SIG-M5 treated with dmso at 0.1 percent for 504 hours (cell line): ENCODE measurements at regions not wholly inside any gene's neighbourhood (a gene's known extent, or its start where the extent isn't known, plus 50 kb on each side); places are given as distances from the start of the nearest gene placed in this dataset.
A peak's percentile ranks its signal among the peaks of the same experiment; 100 is the strongest.
"Not testable (repeated sequence)": the region's sequence is repeated elsewhere in the genome, so short reads cannot be mapped to it uniquely, and the experiment has no call there.

ENCODE experiments used
- DNase-seq: peaks from one replicate; lab custom pipeline; 2025; ENCODE audit not compliant: unreplicated experiment; lab: John Stamatoyannopoulos, UW

DNA sequence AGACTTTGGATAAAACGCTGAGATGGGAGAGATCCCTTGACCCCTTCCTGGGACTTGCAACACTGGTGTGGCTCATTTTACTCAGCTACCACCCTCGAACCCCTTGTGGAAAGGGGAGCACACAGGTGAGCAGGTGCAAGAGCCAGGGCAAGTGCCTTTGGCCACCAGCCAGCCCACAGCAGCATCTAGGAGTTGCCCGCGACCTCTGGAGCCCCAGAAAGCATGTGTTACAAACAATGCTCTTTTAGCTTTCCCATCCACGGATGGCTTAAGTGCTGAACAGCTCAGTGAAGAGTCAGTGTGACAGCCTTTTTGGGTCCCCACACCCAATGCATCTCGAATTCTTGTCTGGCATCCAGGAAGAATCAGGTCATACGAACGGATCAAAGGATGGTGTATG lies 197.8 kb downstream of the MEMO1 start:
- no peak for DNase-seq

DNA sequence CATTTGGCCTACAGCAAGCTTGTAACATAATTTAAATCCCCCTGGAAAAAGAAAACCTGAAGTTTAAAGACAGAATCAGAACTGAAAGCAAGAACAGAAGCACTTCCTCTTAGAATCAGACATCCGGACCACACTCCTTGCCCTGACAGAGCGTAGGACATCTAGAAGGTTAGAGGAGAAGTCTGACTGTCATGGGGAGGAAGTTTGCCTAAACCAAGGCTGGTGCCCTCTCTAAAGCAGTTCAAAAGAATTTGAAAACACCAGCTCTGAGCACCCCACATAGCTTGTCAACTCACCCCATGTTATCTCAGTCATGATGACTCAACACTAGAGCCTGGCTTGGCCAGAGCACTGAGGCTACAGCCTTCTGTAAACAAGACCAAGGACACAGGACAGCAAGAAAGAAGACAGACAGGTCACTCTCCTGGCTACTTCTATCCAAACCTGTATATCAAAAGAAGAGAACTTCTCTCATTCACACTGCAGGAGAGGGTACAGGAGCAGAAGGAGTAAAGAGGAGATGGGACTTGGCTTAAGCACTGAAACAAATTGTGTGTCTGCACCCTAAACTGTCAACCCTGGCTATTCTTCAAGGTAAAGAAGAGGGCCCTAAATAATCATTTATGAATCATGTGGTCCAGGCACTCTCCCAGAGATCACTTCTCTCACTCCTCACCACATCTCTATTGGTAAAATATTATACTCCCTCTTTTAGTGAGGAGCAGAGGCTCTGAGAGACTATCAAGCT lies 198.6 kb downstream of the MEMO1 start:
- peak; percentile 88 for DNase-seq

GRCh38 chr2:31811482-31811881 lies 199.3 kb downstream of the MEMO1 start:
- no peak for DNase-seq

DNA sequence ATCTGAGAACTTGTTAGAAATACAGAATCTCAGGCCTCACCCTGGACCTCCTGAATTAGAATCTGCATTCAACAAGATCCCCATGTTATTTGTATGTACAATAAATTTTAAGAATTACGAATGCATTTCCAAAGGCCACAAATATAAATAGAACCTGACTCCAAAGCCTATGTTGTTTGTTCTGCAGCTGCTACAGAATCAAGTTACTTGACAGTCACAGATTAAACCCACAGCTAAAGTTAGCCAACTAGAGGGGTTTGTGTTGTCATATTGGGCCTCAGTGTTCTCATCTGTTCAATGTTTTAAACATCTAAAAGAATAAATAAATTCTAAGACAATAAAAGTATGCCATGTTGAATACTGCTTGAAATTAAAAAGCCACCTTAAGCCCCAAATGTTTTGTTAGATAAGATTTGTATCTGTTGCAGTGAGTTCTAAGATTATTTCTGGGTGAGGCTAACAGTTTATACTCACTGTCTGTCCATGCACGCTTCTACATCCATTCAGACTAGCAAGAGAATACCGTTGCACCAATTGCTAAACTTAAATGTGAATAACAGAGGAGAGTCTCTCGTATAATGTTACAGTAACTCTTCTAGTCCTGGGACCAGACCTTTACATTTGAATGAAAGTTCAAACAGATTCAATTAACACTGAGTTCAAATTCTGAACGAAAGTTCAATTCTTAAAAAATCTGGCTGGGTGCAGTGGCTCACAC lies 200.4 kb downstream of the MEMO1 start:
- DNase-seq = no peak

- no peak for DNase-seq
These were observed 205.1 kb downstream of the MEMO1 start for GRCh38 chr2:31805688-31806087.

GRCh38 chr2:31803481-31804153 lies 207.2 kb downstream of the MEMO1 start:
- not testable (repeated sequence) for DNase-seq

DNA sequence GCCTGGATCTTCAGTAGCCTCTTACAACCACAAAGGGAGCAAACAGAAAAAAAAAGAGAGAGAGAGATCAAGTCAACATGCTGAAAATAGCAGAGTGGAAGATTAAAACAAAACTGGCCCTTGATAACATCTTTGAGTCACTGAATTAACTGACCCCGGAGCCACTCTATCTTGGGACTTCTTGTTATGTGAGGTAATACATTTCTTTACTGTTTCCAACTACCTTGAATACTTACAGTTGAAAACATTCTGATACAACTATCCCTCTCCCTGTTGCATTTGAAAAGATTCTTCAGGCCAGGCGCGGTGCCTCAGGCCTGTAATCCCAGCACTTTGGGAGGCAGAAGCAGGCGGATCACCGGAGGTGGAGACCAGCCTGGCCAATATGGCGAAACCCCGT lies 208.1 kb downstream of the MEMO1 start:
- no peak for DNase-seq

DNA sequence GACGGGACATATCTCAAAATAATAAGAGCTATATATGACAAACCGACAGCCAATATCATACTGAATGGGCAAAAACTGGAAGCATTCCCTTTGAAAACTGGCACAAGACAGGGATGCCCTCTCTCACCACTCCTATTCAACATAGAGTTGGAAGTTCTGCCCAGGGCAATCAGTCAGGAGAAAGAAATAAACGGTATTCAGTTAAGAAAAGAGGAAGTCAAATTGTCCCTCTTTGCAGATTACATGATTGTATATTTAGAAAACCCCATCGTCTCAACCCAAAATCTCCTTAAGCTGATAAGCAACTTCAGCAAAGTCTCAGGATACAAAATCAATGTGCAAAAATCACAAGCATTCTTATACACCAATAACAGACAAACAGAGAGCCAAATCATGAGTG lies 211.5 kb downstream of the MEMO1 start:
- DNase-seq = not testable (repeated sequence)

DNA sequence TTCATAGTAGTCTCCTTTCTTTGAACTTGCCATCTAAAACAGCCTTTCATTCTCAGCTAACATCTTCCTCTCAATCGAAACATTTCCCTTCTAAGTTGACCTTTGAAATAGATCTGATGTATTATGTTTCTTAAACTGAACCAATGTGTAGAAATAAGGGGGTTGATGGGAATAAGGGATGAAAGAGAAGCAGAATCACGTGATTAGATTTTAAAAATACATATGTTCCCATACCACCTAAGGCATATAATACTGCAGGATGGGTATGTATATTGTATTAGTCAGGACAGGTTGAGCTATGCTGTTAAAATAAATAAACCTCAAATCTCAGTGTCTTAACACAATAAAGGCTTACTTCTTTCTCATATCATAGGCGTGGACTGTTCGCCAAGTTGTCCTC lies 207.5 kb upstream of the SRD5A2 start:
- DNase-seq = no peak

DNA sequence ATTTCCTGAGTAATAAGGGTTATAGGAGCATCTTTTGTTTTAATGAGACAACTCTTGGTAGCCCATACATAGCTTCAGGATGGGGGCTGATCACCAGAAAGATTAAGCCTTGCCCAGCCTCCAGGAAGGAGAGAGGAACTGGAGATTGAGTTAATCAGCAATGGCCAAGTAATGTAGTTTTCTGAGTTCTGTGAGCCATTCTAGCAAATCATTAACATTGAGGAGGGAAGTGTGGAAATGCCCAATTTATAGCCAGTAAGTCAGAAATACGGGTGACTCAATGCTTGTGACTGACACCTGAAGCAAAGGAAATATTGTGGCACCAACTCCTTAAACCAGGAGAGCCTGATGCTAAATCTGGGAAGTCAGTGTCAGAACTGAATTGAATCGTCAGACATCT lies 205.1 kb upstream of the SRD5A2 start:
- no peak for DNase-seq

GRCh38 chr2:31784868-31785267 lies 204.1 kb upstream of the SRD5A2 start:
- no peak for DNase-seq

GRCh38 chr2:31783446-31784091 lies 202.8 kb upstream of the SRD5A2 start:
- DNase-seq = not testable (repeated sequence)

GRCh38 chr2:31778153-31778552 lies 197.4 kb upstream of the SRD5A2 start:
- DNase-seq = no peak

GRCh38 chr2:31770741-31771140 lies 190.0 kb upstream of the SRD5A2 start:
- DNase-seq = no peak

DNA sequence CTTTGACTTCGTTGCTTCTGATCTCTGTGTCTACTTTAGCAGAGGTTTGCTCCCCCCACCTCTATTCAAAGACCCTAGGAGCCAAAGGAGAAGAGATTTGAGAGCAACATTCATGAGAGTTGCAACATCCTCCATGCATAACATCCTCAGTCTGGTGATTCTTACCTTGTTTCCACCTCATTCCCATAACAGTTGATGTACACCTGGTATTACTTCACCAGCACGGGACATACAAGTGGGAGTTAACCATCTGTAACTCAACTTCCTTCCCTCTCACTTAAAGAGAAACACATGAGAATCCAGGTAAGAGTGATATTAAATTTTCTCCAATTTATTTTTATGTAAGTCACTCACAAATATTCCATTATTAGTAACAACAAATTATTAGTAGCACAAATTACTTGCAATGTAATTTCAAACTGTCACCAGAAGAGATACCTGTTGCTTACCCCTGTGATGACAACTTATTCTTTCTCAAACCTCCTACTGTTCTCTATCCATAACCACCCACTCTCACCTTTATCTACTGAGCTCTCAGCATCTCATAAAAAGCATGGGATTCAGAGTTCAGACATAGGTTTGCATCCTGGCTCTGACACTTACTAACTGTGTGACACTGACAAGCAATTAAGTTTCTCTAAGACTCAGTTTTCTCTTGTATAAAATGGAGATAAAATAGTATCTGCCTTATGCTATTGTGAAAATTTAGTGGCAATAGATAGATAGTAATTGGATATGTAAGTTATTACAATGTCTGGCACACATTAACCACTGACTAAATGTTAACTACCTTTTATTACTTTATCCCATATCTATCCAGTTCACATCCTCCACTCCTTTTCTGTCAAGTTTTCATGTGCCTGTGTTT lies 184.6 kb upstream of the SRD5A2 start:
- DNase-seq = no peak

DNA sequence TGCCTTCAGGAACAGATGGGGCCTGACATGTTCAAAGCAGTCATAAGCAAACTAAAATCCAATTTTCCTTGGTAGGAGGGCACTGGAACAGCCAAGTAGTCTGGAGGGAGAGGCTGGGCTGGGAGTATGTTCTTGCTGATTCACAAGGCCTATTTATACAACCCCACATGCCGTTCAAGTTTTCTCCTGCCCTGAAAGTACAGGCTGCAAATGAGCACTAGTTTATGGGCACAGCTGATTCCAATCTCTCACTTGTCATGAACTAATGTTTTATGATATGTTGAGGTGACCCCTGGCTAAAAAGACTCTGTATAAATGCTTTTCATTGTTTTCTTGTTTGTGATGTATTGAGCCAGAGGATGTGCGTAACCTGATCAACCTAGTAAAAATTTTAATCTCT lies 183.4 kb upstream of the SRD5A2 start:
- no peak for DNase-seq

- DNase-seq = peak; percentile 4
These were observed 181.3 kb upstream of the SRD5A2 start for GRCh38 chr2:31762085-31762484.

- not testable (repeated sequence) for DNase-seq
These were observed 176.6 kb upstream of the SRD5A2 start for GRCh38 chr2:31757351-31757750.

DNA sequence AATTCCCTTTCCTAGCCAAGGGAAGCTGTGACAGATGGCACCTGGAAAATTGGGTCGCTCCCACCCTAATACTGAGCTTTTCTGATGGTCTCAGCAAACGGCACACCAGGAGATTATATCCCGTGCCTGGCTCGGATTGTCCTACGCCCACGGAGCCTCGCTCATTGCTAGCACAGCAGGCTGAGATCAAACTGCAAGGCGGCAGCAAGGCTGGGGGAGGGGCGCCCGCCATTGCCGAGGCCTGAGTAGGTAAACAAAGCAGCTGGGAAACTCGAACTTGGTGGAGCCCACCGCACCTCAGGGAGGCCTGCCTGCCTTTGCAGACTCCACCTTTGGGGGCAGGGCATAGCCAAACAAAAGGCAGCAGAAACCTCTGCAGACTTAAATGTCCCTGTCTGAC lies 168.0 kb upstream of the SRD5A2 start:
- DNase-seq = not testable (repeated sequence)

GRCh38 chr2:31748041-31748440 lies 167.3 kb upstream of the SRD5A2 start:
- no peak for DNase-seq

DNA sequence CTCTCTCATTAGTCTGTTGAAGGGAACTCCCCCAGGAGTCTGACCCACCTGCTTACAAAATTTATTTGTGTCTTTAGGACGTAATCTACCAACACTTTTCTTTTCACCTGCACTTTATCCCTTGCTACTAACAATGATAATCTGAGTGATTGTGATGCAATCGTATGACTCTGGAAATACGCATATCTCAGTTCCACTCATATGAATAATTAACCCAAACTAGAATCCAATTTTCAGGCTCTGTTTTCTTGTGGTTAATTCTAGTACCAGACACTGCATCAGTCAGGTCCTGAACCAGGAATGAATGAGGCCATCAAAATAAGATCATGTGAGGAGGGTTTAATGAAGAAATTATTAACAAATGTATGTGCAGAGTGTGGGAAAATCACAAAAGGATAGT lies 158.4 kb upstream of the SRD5A2 start:
- DNase-seq = no peak
